ENCODE measurements at regions not wholly inside any gene's neighbourhood (a gene's known extent, or its start where the extent isn't known, plus 50 kb on each side); places are given as distances from the start of the nearest gene placed in this dataset.

DNA sequence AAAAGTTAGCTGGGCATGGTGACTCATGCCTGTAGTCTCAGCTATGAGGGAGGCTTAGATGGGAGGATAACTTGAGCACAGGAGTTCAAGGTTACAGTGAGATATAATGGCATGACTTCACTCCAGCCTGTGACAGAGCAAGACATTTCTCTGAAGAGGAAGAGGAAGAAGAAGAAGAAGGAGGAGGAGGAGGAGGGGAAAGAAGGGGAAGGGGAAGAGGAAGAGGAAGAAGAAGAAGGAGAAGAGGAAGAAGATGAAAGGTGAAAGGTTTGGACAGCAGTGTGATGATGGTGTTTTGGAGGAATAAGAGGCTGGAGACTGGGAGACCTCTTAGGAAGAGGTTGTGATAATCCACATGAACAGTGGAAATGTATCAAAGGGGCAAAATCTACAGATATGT is 410.7 kb upstream of the JAG1 start:
- Mint-ChIP-seq H3K27me3 (no peaks in the 10 kb centered on the region), H3K4me3 (no peak overlapping the region), H3K9me3 (peaks cover 4% of the 10 kb centered on the region), H3K27ac (no peak overlapping the region), H3K4me1 (ENCODE audit: low read depth) (no peaks in the 10 kb centered on the region), H3K36me3 (ENCODE audit: low read depth) (no peaks in the 10 kb centered on the region)
- no peak for DNase-seq
- Histone ChIP-seq H3K27me3 (ENCODE audit: control insufficient read depth in 1 of 2, insufficient read depth in 2 of 2, low read length in 2 of 2) (no peaks in the 10 kb centered on the region), H3K36me3 (ENCODE audit: insufficient read depth, low read length) (no peaks in the 10 kb centered on the region), H3K9me3 (ENCODE audit: control insufficient read depth in 1 of 2, insufficient read depth in 1 of 2, low read length in 2 of 2) (peaks cover 0 to 3% of the 10 kb centered on the region in 2 experiments), H3K27ac (ENCODE audit: low read depth in 1 of 2, low read length in 2 of 2) (no peak overlapping the region), H3K4me1 (ENCODE audit: insufficient read depth, low read length) (no peaks in the 10 kb centered on the region), H3K4me3 (ENCODE audit: low read length) (no peak overlapping the region)
- POLR2A ChIA-PET: no interaction called here
- no peak for TF ChIP-seq CTCF (IDR thresholded peaks at IDR 0.05)
- intact Hi-C loops (cut with DNase I, micrococcal nuclease): no loop called here
- CTCF ChIA-PET: no interaction called here
- ATAC-seq (ENCODE audit: poor library complexity): no peak

GRCh38 chr20:11086970-11087369 is 413.2 kb upstream of the JAG1 start:
- H3K27ac Mint-ChIP-seq: no peak overlapping the region
- POLR2A ChIA-PET: no interaction called here
- H3K27me3 Mint-ChIP-seq: no peaks in the 10 kb centered on the region
- DNase-seq: no peak
- peaks cover 4% of the 10 kb centered on the region for H3K9me3 Mint-ChIP-seq
- H3K36me3 ChIP-seq (ENCODE audit: insufficient read depth, low read length): no peaks in the 10 kb centered on the region
- no peak for TF ChIP-seq CTCF (IDR thresholded peaks at IDR 0.05)
- CTCF ChIA-PET: no interaction called here
- intact Hi-C loops (cut with DNase I, micrococcal nuclease): no loop called here
- no peaks in the 10 kb centered on the region for H3K4me1 Mint-ChIP-seq (ENCODE audit: low read depth)
- no peak overlapping the region for H3K27ac ChIP-seq (ENCODE audit: low read depth in 1 of 2, low read length in 2 of 2)
- no peaks in the 10 kb centered on the region for H3K27me3 ChIP-seq (ENCODE audit: control insufficient read depth in 1 of 2, insufficient read depth in 2 of 2, low read length in 2 of 2)
- ATAC-seq (ENCODE audit: poor library complexity): no peak
- no peaks in the 10 kb centered on the region for H3K4me1 ChIP-seq (ENCODE audit: insufficient read depth, low read length)
- no peaks in the 10 kb centered on the region for H3K9me3 ChIP-seq (ENCODE audit: control insufficient read depth in 1 of 2, insufficient read depth in 1 of 2, low read length in 2 of 2)
- H3K4me3 ChIP-seq (ENCODE audit: low read length): no peak overlapping the region
- no peak overlapping the region for H3K4me3 Mint-ChIP-seq
- no peaks in the 10 kb centered on the region for H3K36me3 Mint-ChIP-seq (ENCODE audit: low read depth)

- intact Hi-C loops (cut with DNase I, micrococcal nuclease): no loop called here
- no peaks in the 10 kb centered on the region for H3K36me3 Mint-ChIP-seq (ENCODE audit: low read depth)
- TF ChIP-seq CTCF (IDR thresholded peaks at IDR 0.05): no peak
Observed at GRCh38 chr20:11090751-11091150, 417.0 kb upstream of the JAG1 start.

More at GRCh38 chr20:11090751-11091150, 417.0 kb upstream of the JAG1 start:
- ChIA-PET POLR2A (no interaction called here), CTCF (no interaction called here)
- H3K27ac Mint-ChIP-seq: no peak overlapping the region
- DNase-seq (no peak), ATAC-seq (ENCODE audit: poor library complexity) (no peak)
- no peaks in the 10 kb centered on the region for H3K36me3 ChIP-seq (ENCODE audit: insufficient read depth, low read length)
- H3K4me1 Mint-ChIP-seq (ENCODE audit: low read depth): no peaks in the 10 kb centered on the region
- no peaks in the 10 kb centered on the region for H3K4me1 ChIP-seq (ENCODE audit: insufficient read depth, low read length)
- no peak overlapping the region for H3K4me3 Mint-ChIP-seq
- H3K4me3 ChIP-seq (ENCODE audit: low read length): no peak overlapping the region
- peaks cover 3% of the 10 kb centered on the region for H3K9me3 Mint-ChIP-seq
- no peaks in the 10 kb centered on the region for H3K9me3 ChIP-seq (ENCODE audit: control insufficient read depth in 1 of 2, insufficient read depth in 1 of 2, low read length in 2 of 2)
- no peaks in the 10 kb centered on the region for H3K27me3 ChIP-seq (ENCODE audit: control insufficient read depth in 1 of 2, insufficient read depth in 2 of 2, low read length in 2 of 2)
- H3K27me3 Mint-ChIP-seq: no peaks in the 10 kb centered on the region
- H3K27ac ChIP-seq (ENCODE audit: low read depth in 1 of 2, low read length in 2 of 2): no peak overlapping the region

Data from CD4-positive, alpha-beta T cell (primary cell).